Suprapubic skin (tissue), 4 donors: ENCODE measurements at regions not wholly inside any gene's neighbourhood (a gene's known extent, or its start where the extent isn't known, plus 50 kb on each side); places are given as distances from the start of the nearest gene placed in this dataset.

Experiments used
- DNase-seq, 2 donors: peaks; one replicate each; pipeline ENCODE4 v3.0.0-alpha.2; 2019; ENCODE audit warnings: low spot score in 2 of 2
- H3K27ac ChIP-seq: fragments of 200-600 bp; sonication (generic); one replicate; pipeline ENCODE4 v1.5.1; 2019
- H3K27me3 ChIP-seq: fragments of 200-600 bp; sonication (generic); one replicate; pipeline ENCODE4 v1.5.1; 2019
- H3K36me3 ChIP-seq: fragments of 200-600 bp; sonication (generic); one replicate; pipeline ENCODE4 v1.5.1; 2019
- H3K4me1 ChIP-seq: fragments of 200-600 bp; sonication (generic); one replicate; pipeline ENCODE4 v1.5.1; 2019
- H3K4me3 ChIP-seq: fragments of 200-600 bp; sonication (generic); one replicate; pipeline ENCODE4 v1.5.1; 2019; ENCODE audit warnings: mild to moderate bottlenecking
- H3K9me3 ChIP-seq: fragments of 200-600 bp; sonication (generic); one replicate; pipeline ENCODE4 v1.5.1; 2019
- EP300 ChIP-seq: sonication (generic); formaldehyde crosslinking; IDR thresholded peaks from one replicate; pipeline ENCODE4 v1.6.1; 2017; ENCODE audit warnings: antibody characterized with exemption
- POLR2A ChIP-seq, 2 donors: fragments of 450-650 bp; IDR thresholded peaks; one replicate each; pipeline ENCODE4 v1.6.1; 2017; ENCODE audit warnings: antibody characterized with exemption in 2 of 2, mild to moderate bottlenecking in 2 of 2, moderate library complexity in 2 of 2
- POLR2AphosphoS5 ChIP-seq, 3 donors: sonication (generic); formaldehyde crosslinking; IDR thresholded peaks; one replicate each; pipeline ENCODE4 v1.6.1; 2017; ENCODE audit warnings: antibody characterized with exemption in 3 of 3
- WGBS: methylation state at CpG from one replicate; pipeline ENCODE4 v1.1.5; 2018; 5-methylcytosine and 5-hydroxymethylcytosine counted together
- TF ChIP-seq, protein P1 (sequence below), 2 donors: fragments of 200-600 bp in 1 of 2; fragments of 450-650 bp in 1 of 2; sonication (generic) in 1 of 2; IDR thresholded peaks; one replicate each; pipeline ENCODE4 v1.5.1; 2016 to 2019; ENCODE audit warnings: antibody characterized with exemption in 2 of 2, mild to moderate bottlenecking in 1 of 2, moderate library complexity in 1 of 2

DNA sequence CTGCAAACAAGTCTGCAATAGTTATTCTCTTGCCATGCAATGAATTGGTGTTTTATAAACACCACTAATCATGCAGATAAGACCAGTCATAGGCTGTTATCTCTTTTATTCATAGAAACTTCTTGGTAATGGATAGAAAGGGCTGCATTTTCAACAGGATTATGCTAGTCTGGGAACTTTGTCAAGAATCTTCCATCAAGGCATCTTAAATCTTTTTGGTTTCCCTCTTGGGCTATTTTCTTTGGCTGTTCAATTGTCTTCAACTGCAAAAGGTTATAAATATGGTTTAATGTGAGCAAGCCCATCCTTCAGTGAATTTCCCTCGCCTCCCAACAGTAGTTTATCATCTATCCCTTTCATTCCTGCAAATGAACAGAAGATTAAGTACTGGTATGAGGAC is 59.0 kb upstream of the MINAR1 start:
- H3K36me3 ChIP-seq = no peaks in the 10 kb centered on the region
- H3K27ac ChIP-seq = no peak overlapping the region
- no peak for DNase-seq
- H3K27me3 ChIP-seq = no peaks in the 10 kb centered on the region
- H3K4me1 ChIP-seq = no peaks in the 10 kb centered on the region
- 57% methylated on average over 1 of the region's 1 CpG for WGBS
- no peaks in the 10 kb centered on the region for H3K9me3 ChIP-seq
- no peak overlapping the region for H3K4me3 ChIP-seq
- TF ChIP-seq POLR2AphosphoS5 (IDR thresholded peaks at IDR 0.05) = no peak
- TF ChIP-seq, protein P1, sequence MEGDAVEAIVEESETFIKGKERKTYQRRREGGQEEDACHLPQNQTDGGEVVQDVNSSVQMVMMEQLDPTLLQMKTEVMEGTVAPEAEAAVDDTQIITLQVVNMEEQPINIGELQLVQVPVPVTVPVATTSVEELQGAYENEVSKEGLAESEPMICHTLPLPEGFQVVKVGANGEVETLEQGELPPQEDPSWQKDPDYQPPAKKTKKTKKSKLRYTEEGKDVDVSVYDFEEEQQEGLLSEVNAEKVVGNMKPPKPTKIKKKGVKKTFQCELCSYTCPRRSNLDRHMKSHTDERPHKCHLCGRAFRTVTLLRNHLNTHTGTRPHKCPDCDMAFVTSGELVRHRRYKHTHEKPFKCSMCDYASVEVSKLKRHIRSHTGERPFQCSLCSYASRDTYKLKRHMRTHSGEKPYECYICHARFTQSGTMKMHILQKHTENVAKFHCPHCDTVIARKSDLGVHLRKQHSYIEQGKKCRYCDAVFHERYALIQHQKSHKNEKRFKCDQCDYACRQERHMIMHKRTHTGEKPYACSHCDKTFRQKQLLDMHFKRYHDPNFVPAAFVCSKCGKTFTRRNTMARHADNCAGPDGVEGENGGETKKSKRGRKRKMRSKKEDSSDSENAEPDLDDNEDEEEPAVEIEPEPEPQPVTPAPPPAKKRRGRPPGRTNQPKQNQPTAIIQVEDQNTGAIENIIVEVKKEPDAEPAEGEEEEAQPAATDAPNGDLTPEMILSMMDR (IDR thresholded peaks at IDR 0.05) = no peak
- TF ChIP-seq EP300 = no peak
- TF ChIP-seq POLR2A (IDR thresholded peaks at IDR 0.05) = no peak

DNA sequence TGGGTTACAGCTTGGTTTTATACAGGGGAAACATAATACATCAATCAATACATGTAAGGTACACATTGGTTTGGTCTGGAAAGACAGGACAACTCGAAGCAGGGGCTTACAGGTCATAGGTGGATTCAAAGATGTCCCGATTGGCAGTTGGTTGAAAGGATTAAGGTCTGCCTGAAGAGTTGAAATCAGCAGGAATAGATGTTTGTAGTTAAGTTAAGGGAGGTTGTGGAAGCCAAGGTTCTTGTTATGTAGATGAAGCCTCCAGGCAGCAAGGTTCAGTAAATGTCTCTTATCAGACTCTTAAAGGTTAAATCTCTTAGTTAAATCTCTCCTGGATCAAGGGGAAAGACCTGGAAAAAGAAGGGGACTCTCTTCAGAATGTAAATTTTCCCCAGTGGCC is 58.4 kb upstream of the MINAR1 start:
- H3K27me3 ChIP-seq = no peaks in the 10 kb centered on the region
- H3K9me3 ChIP-seq = no peaks in the 10 kb centered on the region
- TF ChIP-seq, protein P1 (IDR thresholded peaks at IDR 0.05) = no peak
- no peak for TF ChIP-seq POLR2A (IDR thresholded peaks at IDR 0.05)
- TF ChIP-seq POLR2AphosphoS5 (IDR thresholded peaks at IDR 0.05) = no peak
- no peak for TF ChIP-seq EP300
- H3K27ac ChIP-seq = no peak overlapping the region
- H3K4me1 ChIP-seq = no peaks in the 10 kb centered on the region
- no peaks in the 10 kb centered on the region for H3K36me3 ChIP-seq
- WGBS = 60% methylated on average over 2 of the region's 2 CpGs
- no peak for DNase-seq
- H3K4me3 ChIP-seq = no peak overlapping the region

DNA sequence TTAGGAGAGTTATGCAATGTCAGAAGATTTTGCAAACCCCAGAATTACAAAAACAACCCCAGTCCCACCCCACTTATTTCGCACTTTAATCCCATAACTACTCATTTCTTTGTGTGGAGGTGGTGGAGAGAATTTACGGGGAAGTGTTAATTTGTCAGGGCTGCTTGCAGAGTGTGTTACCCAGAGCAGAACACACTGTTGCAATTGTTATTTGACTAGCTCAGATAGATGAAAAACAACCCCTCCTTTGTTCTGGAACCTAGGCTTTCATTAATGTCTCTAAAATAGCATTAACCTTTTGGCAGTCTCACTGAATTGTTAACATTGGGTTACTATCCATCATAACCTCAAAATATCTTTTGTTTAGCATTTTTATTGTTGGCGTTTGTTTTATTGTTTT is 55.8 kb upstream of the MINAR1 start:
- H3K27ac ChIP-seq = no peak overlapping the region
- H3K4me1 ChIP-seq = no peaks in the 10 kb centered on the region
- no peaks in the 10 kb centered on the region for H3K27me3 ChIP-seq
- TF ChIP-seq POLR2A (IDR thresholded peaks at IDR 0.05) (no peak), EP300 (no peak), POLR2AphosphoS5 (IDR thresholded peaks at IDR 0.05) (no peak)
- TF ChIP-seq, protein P1 (IDR thresholded peaks at IDR 0.05) = no peak
- H3K36me3 ChIP-seq = no peaks in the 10 kb centered on the region
- DNase-seq = no peak
- 75% methylated on average over 3 of the region's 3 CpGs for WGBS
- H3K9me3 ChIP-seq = no peaks in the 10 kb centered on the region
- H3K4me3 ChIP-seq = no peak overlapping the region

DNA sequence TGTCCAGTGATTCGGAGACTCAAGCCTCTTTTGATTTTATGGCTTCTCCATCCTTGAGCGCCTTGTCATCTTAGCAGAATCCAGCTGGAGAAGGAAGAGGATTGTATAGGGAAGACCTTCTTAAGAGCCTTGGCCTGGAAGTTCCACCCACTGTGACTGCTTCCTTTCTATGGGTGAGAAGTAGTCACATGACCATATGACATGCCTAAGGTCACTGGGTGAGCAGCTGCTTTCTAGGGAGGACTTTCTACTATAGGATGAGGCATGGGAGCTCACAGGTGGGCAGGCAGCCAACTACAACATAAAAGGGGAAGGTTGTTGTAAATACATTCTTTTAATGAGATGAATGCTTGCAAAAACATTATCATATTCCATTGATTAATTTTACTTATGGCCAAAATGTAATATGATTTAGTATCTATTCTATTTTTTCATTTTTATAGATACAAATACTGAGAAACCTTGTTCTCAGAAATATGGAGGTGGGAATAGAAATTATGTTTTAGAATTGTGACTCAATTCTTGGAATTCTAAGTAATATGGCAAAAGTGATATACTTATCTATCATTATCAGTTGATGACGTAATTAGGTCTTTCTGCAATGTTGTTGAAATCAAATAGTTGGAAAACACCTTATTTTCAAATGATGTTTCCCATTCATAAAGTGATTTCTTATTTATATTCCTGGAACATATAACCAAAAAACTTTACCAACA is 53.6 kb upstream of the MINAR1 start:
- TF ChIP-seq, protein P1 (IDR thresholded peaks at IDR 0.05) = no peak
- no peak for TF ChIP-seq EP300
- 89% methylated on average over 3 of the region's 3 CpGs for WGBS
- no peaks in the 10 kb centered on the region for H3K4me1 ChIP-seq

DNA sequence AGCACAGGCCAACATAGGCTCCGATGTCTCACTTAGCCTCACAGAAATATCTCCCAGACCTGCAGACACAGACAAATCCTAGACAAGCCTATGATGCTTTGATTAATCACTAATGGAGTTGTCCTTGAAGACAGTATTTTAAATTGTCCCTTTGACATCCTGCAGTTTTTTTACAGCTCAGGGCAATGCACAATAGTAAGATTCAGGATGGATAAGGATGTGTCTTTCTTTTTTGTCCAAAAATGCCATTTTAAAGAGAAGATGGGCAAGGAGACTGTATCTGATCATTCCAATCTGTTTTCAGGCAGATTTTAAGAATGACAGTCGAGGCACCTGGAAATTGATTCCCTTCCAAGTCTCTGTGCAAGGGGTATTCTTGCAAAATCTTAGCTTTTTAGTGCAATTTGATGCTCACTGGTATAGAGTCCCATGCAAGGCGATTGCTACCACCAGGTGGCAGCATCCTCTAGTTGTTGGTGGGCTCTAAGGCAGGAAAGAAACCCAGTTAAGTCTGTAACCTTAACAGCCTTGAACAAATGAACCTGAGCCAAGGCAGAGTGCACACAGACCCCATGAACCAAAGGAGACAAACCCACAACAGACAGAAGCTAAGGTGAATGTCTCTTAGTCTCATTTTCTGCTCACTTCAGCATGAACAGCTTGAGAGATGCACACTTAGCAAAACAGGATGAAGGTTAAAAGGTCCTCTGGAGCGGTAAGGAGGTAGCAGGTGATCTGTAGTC is 51.2 kb upstream of the MINAR1 start:
- 47% methylated on average over 4 of the region's 4 CpGs for WGBS
- Histone ChIP-seq H3K9me3 (no peaks in the 10 kb centered on the region), H3K27ac (no peak overlapping the region), H3K4me1 (no peaks in the 10 kb centered on the region), H3K27me3 (no peaks in the 10 kb centered on the region), H3K4me3 (no peak overlapping the region), H3K36me3 (no peaks in the 10 kb centered on the region)
- TF ChIP-seq POLR2AphosphoS5 (IDR thresholded peaks at IDR 0.05) (no peak), POLR2A (IDR thresholded peaks at IDR 0.05) (no peak), EP300 (no peak)
- TF ChIP-seq, protein P1 (IDR thresholded peaks at IDR 0.05) = peak; percentile 33 to 85
- DNase-seq = peak in 1 of 2 donors; percentile 75

More for the DNA sequence above, 53.6 kb upstream of the MINAR1 start:
- no peaks in the 10 kb centered on the region for H3K27me3 ChIP-seq
- H3K4me3 ChIP-seq = no peak overlapping the region
- H3K9me3 ChIP-seq = no peaks in the 10 kb centered on the region
- H3K36me3 ChIP-seq = no peaks in the 10 kb centered on the region
- no peak overlapping the region for H3K27ac ChIP-seq
- DNase-seq = no peak
